ENCODE measurements at regions not wholly inside any gene's neighbourhood (a gene's known extent, or its start where the extent isn't known, plus 50 kb on each side); places are given as distances from the start of the nearest gene placed in this dataset.
"Not testable (repeated sequence)": the region's sequence is repeated elsewhere in the genome, so short reads cannot be mapped to it uniquely, and the experiment has no call there.

GRCh38 chr9:109652971-109653370 is 127.0 kb upstream of the PALM2AKAP2 start:
- peaks cover 6% of the 10 kb centered on the region for H3K27me3 Mint-ChIP-seq
- H3K36me3 Mint-ChIP-seq (ENCODE audit: low read depth): no peaks in the 10 kb centered on the region
- intact Hi-C loops (cut with micrococcal nuclease): no loop called here
- H3K4me3 Mint-ChIP-seq: no peak overlapping the region
- no peak overlapping the region for H3K27ac Mint-ChIP-seq
- H3K4me1 Mint-ChIP-seq (ENCODE audit: low read depth): no peaks in the 10 kb centered on the region
- H3K9me3 Mint-ChIP-seq: no peaks in the 10 kb centered on the region

GRCh38 chr9:109653470-109653869 is 126.5 kb upstream of the PALM2AKAP2 start:
- no peaks in the 10 kb centered on the region for H3K9me3 Mint-ChIP-seq
- no peaks in the 10 kb centered on the region for H3K36me3 Mint-ChIP-seq (ENCODE audit: low read depth)
- peaks cover 6% of the 10 kb centered on the region for H3K27me3 Mint-ChIP-seq
- intact Hi-C loops (cut with micrococcal nuclease): no loop called here
- H3K27ac Mint-ChIP-seq: no peak overlapping the region
- H3K4me3 Mint-ChIP-seq: no peak overlapping the region
- H3K4me1 Mint-ChIP-seq (ENCODE audit: low read depth): no peaks in the 10 kb centered on the region

GRCh38 chr9:109663978-109664377 is 116.0 kb upstream of the PALM2AKAP2 start:
- H3K4me1 Mint-ChIP-seq (ENCODE audit: low read depth); H3K27me3 Mint-ChIP-seq; H3K4me3 Mint-ChIP-seq; H3K36me3 Mint-ChIP-seq (ENCODE audit: low read depth); H3K27ac Mint-ChIP-seq; intact Hi-C loops (cut with micrococcal nuclease): not testable (repeated sequence)
- H3K9me3 Mint-ChIP-seq: peaks cover 22% of the 10 kb centered on the region

GRCh38 chr9:109665736-109666135 is 114.3 kb upstream of the PALM2AKAP2 start:
- peaks cover 22% of the 10 kb centered on the region for H3K9me3 Mint-ChIP-seq
- intact Hi-C loops (cut with micrococcal nuclease); H3K27ac Mint-ChIP-seq; H3K4me1 Mint-ChIP-seq (ENCODE audit: low read depth); H3K27me3 Mint-ChIP-seq; H3K4me3 Mint-ChIP-seq; H3K36me3 Mint-ChIP-seq (ENCODE audit: low read depth): not testable (repeated sequence)

GRCh38 chr9:109681301-109681700 is 98.7 kb upstream of the PALM2AKAP2 start:
- intact Hi-C loops (cut with micrococcal nuclease): no loop called here
- no peak overlapping the region for H3K27ac Mint-ChIP-seq
- no peaks in the 10 kb centered on the region for H3K36me3 Mint-ChIP-seq (ENCODE audit: low read depth)
- no peak overlapping the region for H3K4me3 Mint-ChIP-seq
- no peaks in the 10 kb centered on the region for H3K4me1 Mint-ChIP-seq (ENCODE audit: low read depth)
- no peaks in the 10 kb centered on the region for H3K27me3 Mint-ChIP-seq
- no peaks in the 10 kb centered on the region for H3K9me3 Mint-ChIP-seq

- intact Hi-C loops (cut with micrococcal nuclease): no loop called here
- no peak overlapping the region for H3K4me3 Mint-ChIP-seq
- no peaks in the 10 kb centered on the region for H3K36me3 Mint-ChIP-seq (ENCODE audit: low read depth)
- no peaks in the 10 kb centered on the region for H3K27me3 Mint-ChIP-seq
- no peaks in the 10 kb centered on the region for H3K9me3 Mint-ChIP-seq
- no peak overlapping the region for H3K27ac Mint-ChIP-seq
- no peaks in the 10 kb centered on the region for H3K4me1 Mint-ChIP-seq (ENCODE audit: low read depth)
Measured at GRCh38 chr9:109682227-109682626, 97.8 kb upstream of the PALM2AKAP2 start.

- H3K4me1 Mint-ChIP-seq (ENCODE audit: low read depth): no peaks in the 10 kb centered on the region
- H3K36me3 Mint-ChIP-seq (ENCODE audit: low read depth): no peaks in the 10 kb centered on the region
- no peaks in the 10 kb centered on the region for H3K27me3 Mint-ChIP-seq
- no peak overlapping the region for H3K27ac Mint-ChIP-seq
- intact Hi-C loops (cut with micrococcal nuclease): no loop called here
- no peak overlapping the region for H3K4me3 Mint-ChIP-seq
- no peaks in the 10 kb centered on the region for H3K9me3 Mint-ChIP-seq
Measured at GRCh38 chr9:109683521-109683920, 96.5 kb upstream of the PALM2AKAP2 start.

- Mint-ChIP-seq H3K9me3 (no peaks in the 10 kb centered on the region), H3K4me3 (no peak overlapping the region), H3K27me3 (peaks cover 5% of the 10 kb centered on the region), H3K4me1 (ENCODE audit: low read depth) (no peaks in the 10 kb centered on the region), H3K36me3 (ENCODE audit: low read depth) (no peaks in the 10 kb centered on the region), H3K27ac (no peak overlapping the region)
- intact Hi-C loops (cut with micrococcal nuclease): no loop called here
Measured at GRCh38 chr9:109689701-109690100, 90.3 kb upstream of the PALM2AKAP2 start.

- intact Hi-C loops (cut with micrococcal nuclease): no loop called here
- no peaks in the 10 kb centered on the region for H3K9me3 Mint-ChIP-seq
- no peaks in the 10 kb centered on the region for H3K4me1 Mint-ChIP-seq (ENCODE audit: low read depth)
- no peak overlapping the region for H3K27ac Mint-ChIP-seq
- no peaks in the 10 kb centered on the region for H3K36me3 Mint-ChIP-seq (ENCODE audit: low read depth)
- no peak overlapping the region for H3K4me3 Mint-ChIP-seq
- H3K27me3 Mint-ChIP-seq: peaks cover 8% of the 10 kb centered on the region
Measured at GRCh38 chr9:109699019-109699418, 81.0 kb upstream of the PALM2AKAP2 start.

- Mint-ChIP-seq H3K4me3 (no peak overlapping the region), H3K36me3 (ENCODE audit: low read depth) (no peaks in the 10 kb centered on the region), H3K27me3 (peaks cover 10% of the 10 kb centered on the region), H3K27ac (no peak overlapping the region), H3K4me1 (ENCODE audit: low read depth) (no peaks in the 10 kb centered on the region), H3K9me3 (no peaks in the 10 kb centered on the region)
- intact Hi-C loops (cut with micrococcal nuclease): no loop called here
Measured at GRCh38 chr9:109704546-109704945, 75.5 kb upstream of the PALM2AKAP2 start.

- no peaks in the 10 kb centered on the region for H3K36me3 Mint-ChIP-seq (ENCODE audit: low read depth)
- no peaks in the 10 kb centered on the region for H3K4me1 Mint-ChIP-seq (ENCODE audit: low read depth)
- no peak overlapping the region for H3K27ac Mint-ChIP-seq
- intact Hi-C loops (cut with micrococcal nuclease): no loop called here
- H3K27me3 Mint-ChIP-seq: peaks cover 10% of the 10 kb centered on the region
- H3K9me3 Mint-ChIP-seq: no peaks in the 10 kb centered on the region
- no peak overlapping the region for H3K4me3 Mint-ChIP-seq
Measured at GRCh38 chr9:109705515-109705914, 74.5 kb upstream of the PALM2AKAP2 start.

GRCh38 chr9:109707355-109707754 is 72.6 kb upstream of the PALM2AKAP2 start:
- Mint-ChIP-seq H3K4me3 (no peak overlapping the region), H3K27ac (no peak overlapping the region), H3K36me3 (ENCODE audit: low read depth) (no peaks in the 10 kb centered on the region), H3K4me1 (ENCODE audit: low read depth) (no peaks in the 10 kb centered on the region), H3K9me3 (no peaks in the 10 kb centered on the region), H3K27me3 (peaks cover 10% of the 10 kb centered on the region)
- intact Hi-C loops (cut with micrococcal nuclease): no loop called here

- intact Hi-C loops (cut with micrococcal nuclease): no loop called here
- Mint-ChIP-seq H3K27ac (no peak overlapping the region), H3K4me1 (ENCODE audit: low read depth) (no peaks in the 10 kb centered on the region), H3K9me3 (no peaks in the 10 kb centered on the region), H3K4me3 (no peak overlapping the region), H3K36me3 (ENCODE audit: low read depth) (no peaks in the 10 kb centered on the region), H3K27me3 (peaks cover 10% of the 10 kb centered on the region)
Measured at GRCh38 chr9:109708451-109708945, 71.5 kb upstream of the PALM2AKAP2 start.

- Mint-ChIP-seq H3K27ac (no peak overlapping the region), H3K27me3 (peaks cover 5% of the 10 kb centered on the region), H3K36me3 (ENCODE audit: low read depth) (no peaks in the 10 kb centered on the region), H3K4me3 (no peak overlapping the region), H3K4me1 (ENCODE audit: low read depth) (no peaks in the 10 kb centered on the region), H3K9me3 (no peaks in the 10 kb centered on the region)
- intact Hi-C loops (cut with micrococcal nuclease): no loop called here
Measured at GRCh38 chr9:109709866-109710265, 70.1 kb upstream of the PALM2AKAP2 start.

- no peaks in the 10 kb centered on the region for H3K9me3 Mint-ChIP-seq
- intact Hi-C loops (cut with micrococcal nuclease): no loop called here
- H3K4me3 Mint-ChIP-seq: no peak overlapping the region
- peaks cover 2% of the 10 kb centered on the region for H3K27me3 Mint-ChIP-seq
- no peaks in the 10 kb centered on the region for H3K36me3 Mint-ChIP-seq (ENCODE audit: low read depth)
- H3K4me1 Mint-ChIP-seq (ENCODE audit: low read depth): no peaks in the 10 kb centered on the region
- no peak overlapping the region for H3K27ac Mint-ChIP-seq
Measured at GRCh38 chr9:109710830-109711229, 69.2 kb upstream of the PALM2AKAP2 start.
